Panc1 (cell line): ENCODE measurements at regions not wholly inside any gene's neighbourhood (a gene's known extent, or its start where the extent isn't known, plus 50 kb on each side); places are given as distances from the start of the nearest gene placed in this dataset.
"Not testable (repeated sequence)": the region's sequence is repeated elsewhere in the genome, so short reads cannot be mapped to it uniquely, and the experiment has no call there.

Source experiments
- ATAC-seq: fragments of 200-7000 bp; cut with Tn5 transposase; 2 replicates; pipeline ENCODE4 v1.9.1; 2020; ENCODE audit warnings: mild to moderate bottlenecking, moderate library complexity
- BruUV-seq: library from RNA; stranded (reverse); fragments of 400-500 nt; replicated peaks from 2 replicates; lab custom pipeline; 2021; lab: Mats Ljungman, UMichigan
- CTCF ChIA-PET: fragments of 300-600 bp; sonication (Branson Sonifier 250); formaldehyde crosslinking; loops from one replicate; lab custom pipeline; 2022; ENCODE audit warnings: antibody characterized with exemption; lab: Charles Lee
- POLR2A ChIA-PET: fragments of 300-600 bp; sonication (Branson Sonifier 250); formaldehyde crosslinking; loops from one replicate; lab custom pipeline; 2022; ENCODE audit warnings: antibody characterized with exemption; lab: Charles Lee
- DNase-seq: peaks from one replicate; pipeline ENCODE4 v3.0.0-alpha.2; 2010; ENCODE audit warnings: low read depth, low spot score
- H3K27ac ChIP-seq: 2 replicates; pipeline ENCODE4 v1.5.1; 2011; ENCODE audit warnings: mild to moderate bottlenecking, low read length, inconsistent platforms
- H3K27me3 ChIP-seq: fragments of 200-500 bp; sonication (Bioruptor generic); 2 replicates; pipeline ENCODE4 v1.6.0; 2014; ENCODE audit warnings: low read length, inconsistent platforms; ENCODE audit not compliant: control insufficient read depth, insufficient read depth
- H3K36me3 ChIP-seq: fragments of 200-500 bp; sonication (Bioruptor generic); 2 replicates; pipeline ENCODE4 v1.5.1; 2014; ENCODE audit warnings: inconsistent platforms, mild to moderate bottlenecking, low read length, moderate library complexity; ENCODE audit not compliant: control insufficient read depth, insufficient read depth
- H3K4me1 ChIP-seq: 2 replicates; pipeline ENCODE4 v1.5.1; 2011; ENCODE audit warnings: inconsistent platforms, mild to moderate bottlenecking, low read length, moderate library complexity; ENCODE audit not compliant: control insufficient read depth, insufficient read depth
- H3K4me3 ChIP-seq, 2 experiments: 2 replicates each; pipeline ENCODE4 v1.5.1; 2011 to 2012; ENCODE audit warnings: low read depth in 2 of 2, low read length in 2 of 2, mild to moderate bottlenecking in 2 of 2, inconsistent platforms in 1 of 2, moderate library complexity in 1 of 2
- H3K9me3 ChIP-seq: fragments of 200-500 bp; sonication (Bioruptor generic); 2 replicates; pipeline ENCODE4 v1.5.1; 2014; ENCODE audit warnings: low read depth, mild to moderate bottlenecking, inconsistent platforms, low read length, moderate library complexity; ENCODE audit not compliant: control insufficient read depth, insufficient read depth
- POLR2AphosphoS5 ChIP-seq: IDR thresholded peaks from 2 replicates; pipeline ENCODE4 v1.6.1; 2012; ENCODE audit warnings: mild to moderate bottlenecking, low read depth, low read length, moderate library complexity
- SIN3A ChIP-seq: IDR thresholded peaks from 2 replicates; pipeline ENCODE4 v1.6.1; 2012; ENCODE audit warnings: low read depth, mild to moderate bottlenecking, low read length, moderate library complexity, borderline replicate concordance; ENCODE audit not compliant: insufficient read depth
- TCF7L2 ChIP-seq: IDR thresholded peaks from 2 replicates; pipeline ENCODE4 v1.6.1; 2011; ENCODE audit warnings: mild to moderate bottlenecking, low read depth, low read length, inconsistent platforms
- in situ Hi-C: cut with HindIII; loops from 2 replicates; pipeline ENCODE4 v1.10.0; 2016; ENCODE audit warnings: low sequenced_read_pairs, low pct_unique_long_range_greater_than_20kb
- intact Hi-C: fragments of 100-400 bp; cut with micrococcal nuclease; formaldehyde crosslinking; loops from one replicate; pipeline ENCODE4 v1.10.0; 2022; ENCODE audit not compliant: unreplicated experiment
- TF ChIP-seq, protein P1 (sequence below): fragments of 450-650 bp; IDR thresholded peaks from 2 replicates; pipeline ENCODE4 v1.5.1; 2017; ENCODE audit warnings: mild to moderate bottlenecking
- TF ChIP-seq, protein P2 (sequence below), 2 experiments: IDR thresholded peaks; 2 replicates each; pipeline ENCODE4 v1.6.1; 2011 to 2012; ENCODE audit warnings: low read depth in 2 of 2, control low read depth in 1 of 2, low read length in 1 of 2, mild to moderate bottlenecking in 1 of 2, moderate library complexity in 1 of 2; ENCODE audit not compliant: insufficient read depth in 1 of 2

DNA sequence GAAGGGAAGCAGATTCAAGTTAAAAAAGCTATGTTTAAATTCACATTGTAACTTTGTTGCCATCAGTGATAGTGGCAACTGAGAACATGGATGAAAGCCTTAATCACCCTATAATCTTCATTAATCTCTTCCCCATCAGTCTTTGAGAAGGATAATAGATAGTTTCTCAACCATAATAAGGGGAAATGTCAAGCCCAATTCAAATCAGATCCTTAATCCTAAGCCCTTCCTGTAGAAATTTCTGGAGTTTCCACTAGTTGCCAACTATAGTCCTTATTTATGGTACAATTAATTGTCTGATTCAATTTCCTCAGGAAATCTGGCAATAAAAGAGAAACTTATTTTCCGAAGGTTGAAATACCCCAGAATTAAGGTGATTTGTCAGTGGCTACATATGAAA lies 431.8 kb downstream of the ZWINT start:
- H3K27ac ChIP-seq: no peak overlapping the region
- no peak overlapping the region for H3K4me3 ChIP-seq
- H3K9me3 ChIP-seq: no peaks in the 10 kb centered on the region
- BruUV-seq: no TSS peak
- no peaks in the 10 kb centered on the region for H3K4me1 ChIP-seq
- no peaks in the 10 kb centered on the region for H3K36me3 ChIP-seq
- intact Hi-C loops: no loop called here
- TF ChIP-seq, protein P1, sequence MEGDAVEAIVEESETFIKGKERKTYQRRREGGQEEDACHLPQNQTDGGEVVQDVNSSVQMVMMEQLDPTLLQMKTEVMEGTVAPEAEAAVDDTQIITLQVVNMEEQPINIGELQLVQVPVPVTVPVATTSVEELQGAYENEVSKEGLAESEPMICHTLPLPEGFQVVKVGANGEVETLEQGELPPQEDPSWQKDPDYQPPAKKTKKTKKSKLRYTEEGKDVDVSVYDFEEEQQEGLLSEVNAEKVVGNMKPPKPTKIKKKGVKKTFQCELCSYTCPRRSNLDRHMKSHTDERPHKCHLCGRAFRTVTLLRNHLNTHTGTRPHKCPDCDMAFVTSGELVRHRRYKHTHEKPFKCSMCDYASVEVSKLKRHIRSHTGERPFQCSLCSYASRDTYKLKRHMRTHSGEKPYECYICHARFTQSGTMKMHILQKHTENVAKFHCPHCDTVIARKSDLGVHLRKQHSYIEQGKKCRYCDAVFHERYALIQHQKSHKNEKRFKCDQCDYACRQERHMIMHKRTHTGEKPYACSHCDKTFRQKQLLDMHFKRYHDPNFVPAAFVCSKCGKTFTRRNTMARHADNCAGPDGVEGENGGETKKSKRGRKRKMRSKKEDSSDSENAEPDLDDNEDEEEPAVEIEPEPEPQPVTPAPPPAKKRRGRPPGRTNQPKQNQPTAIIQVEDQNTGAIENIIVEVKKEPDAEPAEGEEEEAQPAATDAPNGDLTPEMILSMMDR: no peak
- TF ChIP-seq, protein P2, sequence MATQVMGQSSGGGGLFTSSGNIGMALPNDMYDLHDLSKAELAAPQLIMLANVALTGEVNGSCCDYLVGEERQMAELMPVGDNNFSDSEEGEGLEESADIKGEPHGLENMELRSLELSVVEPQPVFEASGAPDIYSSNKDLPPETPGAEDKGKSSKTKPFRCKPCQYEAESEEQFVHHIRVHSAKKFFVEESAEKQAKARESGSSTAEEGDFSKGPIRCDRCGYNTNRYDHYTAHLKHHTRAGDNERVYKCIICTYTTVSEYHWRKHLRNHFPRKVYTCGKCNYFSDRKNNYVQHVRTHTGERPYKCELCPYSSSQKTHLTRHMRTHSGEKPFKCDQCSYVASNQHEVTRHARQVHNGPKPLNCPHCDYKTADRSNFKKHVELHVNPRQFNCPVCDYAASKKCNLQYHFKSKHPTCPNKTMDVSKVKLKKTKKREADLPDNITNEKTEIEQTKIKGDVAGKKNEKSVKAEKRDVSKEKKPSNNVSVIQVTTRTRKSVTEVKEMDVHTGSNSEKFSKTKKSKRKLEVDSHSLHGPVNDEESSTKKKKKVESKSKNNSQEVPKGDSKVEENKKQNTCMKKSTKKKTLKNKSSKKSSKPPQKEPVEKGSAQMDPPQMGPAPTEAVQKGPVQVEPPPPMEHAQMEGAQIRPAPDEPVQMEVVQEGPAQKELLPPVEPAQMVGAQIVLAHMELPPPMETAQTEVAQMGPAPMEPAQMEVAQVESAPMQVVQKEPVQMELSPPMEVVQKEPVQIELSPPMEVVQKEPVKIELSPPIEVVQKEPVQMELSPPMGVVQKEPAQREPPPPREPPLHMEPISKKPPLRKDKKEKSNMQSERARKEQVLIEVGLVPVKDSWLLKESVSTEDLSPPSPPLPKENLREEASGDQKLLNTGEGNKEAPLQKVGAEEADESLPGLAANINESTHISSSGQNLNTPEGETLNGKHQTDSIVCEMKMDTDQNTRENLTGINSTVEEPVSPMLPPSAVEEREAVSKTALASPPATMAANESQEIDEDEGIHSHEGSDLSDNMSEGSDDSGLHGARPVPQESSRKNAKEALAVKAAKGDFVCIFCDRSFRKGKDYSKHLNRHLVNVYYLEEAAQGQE (IDR thresholded peaks at IDR 0.05; ENCODE audit: insufficient read depth in 1 of 2, low read depth in 2 of 2, low read length in 1 of 2): no peak
- TF ChIP-seq SIN3A (no peak), TCF7L2 (no peak), POLR2AphosphoS5 (no peak)
- DNase-seq (no peak), ATAC-seq (no peak)
- ChIA-PET POLR2A (no interaction called here), CTCF (no interaction called here)
- H3K27me3 ChIP-seq: no peaks in the 10 kb centered on the region
- in situ Hi-C loops: no loop called here

DNA sequence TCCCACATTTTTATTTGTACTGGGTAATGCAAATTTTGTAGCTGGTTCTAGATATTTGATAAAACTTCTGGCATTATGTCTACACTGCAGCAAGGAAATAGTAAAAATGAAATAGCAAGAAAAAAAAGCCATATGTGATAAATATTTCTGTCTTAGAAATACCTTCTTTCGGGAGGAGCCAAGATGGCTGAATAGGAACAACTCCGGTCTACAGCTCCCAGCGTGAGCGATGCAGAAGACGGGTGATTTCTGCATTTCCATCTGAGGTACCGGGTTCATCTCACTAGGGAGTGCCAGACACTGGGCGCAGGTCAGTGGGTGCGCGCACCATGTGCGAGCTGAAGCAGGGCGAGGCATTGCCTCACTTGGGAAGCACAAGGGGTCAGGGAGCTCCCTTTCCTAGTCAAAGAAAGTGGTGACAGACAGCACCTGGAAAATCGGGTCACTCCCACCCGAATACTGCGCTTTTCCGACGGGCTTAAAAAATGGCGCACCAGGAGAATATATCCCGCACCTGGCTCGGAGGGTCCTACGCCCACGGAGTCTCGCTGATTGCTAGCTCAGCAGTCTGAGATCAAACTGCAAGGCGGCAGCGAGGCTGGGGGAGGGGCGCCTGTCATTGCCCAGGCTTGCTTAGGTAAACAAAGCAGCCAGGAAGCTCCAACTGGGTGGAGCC lies 461.4 kb downstream of the ZWINT start:
- H3K9me3 ChIP-seq, ATAC-seq, in situ Hi-C loops, CTCF ChIA-PET, H3K4me1 ChIP-seq, H3K27me3 ChIP-seq, H3K4me3 ChIP-seq, BruUV-seq, POLR2A ChIA-PET, H3K36me3 ChIP-seq, H3K27ac ChIP-seq, DNase-seq, intact Hi-C loops: not testable (repeated sequence)

DNA sequence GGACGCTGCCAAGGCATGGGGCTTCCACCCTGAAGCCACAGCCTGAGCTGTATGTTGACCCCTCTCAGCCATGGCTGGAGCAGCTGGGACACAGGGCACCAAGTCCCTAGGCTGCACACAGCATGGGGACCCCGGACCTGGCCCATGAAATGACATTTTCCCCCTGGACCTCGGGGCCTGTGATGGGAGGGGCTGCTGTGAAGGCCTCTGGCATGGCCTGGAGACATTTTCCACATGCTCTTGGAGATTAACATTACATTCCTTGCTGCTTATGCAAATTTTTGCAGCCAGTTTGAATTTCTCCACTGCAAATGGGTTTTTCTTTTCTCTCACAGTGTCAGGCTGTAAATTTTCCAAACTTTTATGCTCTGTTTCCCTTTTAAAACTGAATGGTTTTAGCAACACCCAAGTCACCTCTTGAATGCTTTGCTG lies 463.6 kb downstream of the ZWINT start:
- TF ChIP-seq, protein P2 (IDR thresholded peaks at IDR 0.05; ENCODE audit: insufficient read depth in 1 of 2, low read depth in 2 of 2, low read length in 1 of 2): no peak
- TF ChIP-seq SIN3A (no peak), TCF7L2 (no peak), POLR2AphosphoS5 (no peak)
- TF ChIP-seq, protein P1: no peak
- Histone ChIP-seq H3K36me3 (no peaks in the 10 kb centered on the region), H3K4me1 (no peaks in the 10 kb centered on the region), H3K4me3 (no peak overlapping the region), H3K9me3 (no peaks in the 10 kb centered on the region; the same call in 1 of the 2 replicates), H3K27me3 (no peaks in the 10 kb centered on the region), H3K27ac (no peak overlapping the region)
- no TSS peak for BruUV-seq
- ATAC-seq (no peak), DNase-seq (no peak)
- in situ Hi-C loops (no loop called here), intact Hi-C loops (no loop called here)
- ChIA-PET POLR2A (no interaction called here), CTCF (no interaction called here)
